CD4-positive, alpha-beta T cell (primary cell): ENCODE measurements at regions not wholly inside any gene's neighbourhood (a gene's known extent, or its start where the extent isn't known, plus 50 kb on each side); places are given as distances from the start of the nearest gene placed in this dataset.

Experiments
- ATAC-seq: fragments of 200-7000 bp; cut with Tn5 transposase; one replicate; pipeline ENCODE4 v1.10.0; 2022; ENCODE audit warnings: mild to moderate bottlenecking; ENCODE audit not compliant: poor library complexity
- CTCF ChIA-PET: fragments of 350-600 bp; sonication (Branson Sonifier 250); formaldehyde crosslinking; loops from one replicate; lab custom pipeline; 2021; ENCODE audit warnings: antibody characterized with exemption, inconsistent platforms; lab: Charles Lee
- POLR2A ChIA-PET: fragments of 350-600 bp; sonication (Branson Sonifier 250); formaldehyde crosslinking; loops from one replicate; lab custom pipeline; 2021; ENCODE audit warnings: antibody characterized with exemption, inconsistent platforms; lab: Charles Lee
- DNase-seq, 14 experiments: peaks; one replicate each; pipeline ENCODE4 v3.0.0-alpha.2; 2013 to 2020; ENCODE audit warnings: mixed read lengths in 2 of 14
- H3K27ac ChIP-seq, 2 donors: one replicate each; pipeline versions ENCODE4 v1.5.1 to v1.7.0; 2013; ENCODE audit warnings: low read length in 2 of 2, low read depth in 1 of 2, mild to moderate bottlenecking in 1 of 2
- H3K27me3 ChIP-seq, 2 experiments: 1 replicate in 1 of 2; 2 replicates in 1 of 2; pipeline versions ENCODE4 v1.6.1 to v1.7.0; 2013; ENCODE audit warnings: low read length in 2 of 2, control low read depth in 1 of 2, mild to moderate bottlenecking in 1 of 2, moderate library complexity in 1 of 2; ENCODE audit not compliant: insufficient read depth in 2 of 2, control insufficient read depth in 1 of 2
- H3K36me3 ChIP-seq: one replicate; pipeline ENCODE4 v1.6.1; 2013; ENCODE audit warnings: low read length, control low read depth; ENCODE audit not compliant: insufficient read depth
- H3K4me1 ChIP-seq: one replicate; pipeline ENCODE4 v1.6.1; 2013; ENCODE audit warnings: low read length, control low read depth; ENCODE audit not compliant: insufficient read depth
- H3K4me3 ChIP-seq: one replicate; pipeline ENCODE4 v1.5.1; 2013; ENCODE audit warnings: mild to moderate bottlenecking, low read length, moderate library complexity
- H3K9me3 ChIP-seq, 2 experiments: 1 replicate in 1 of 2; 2 replicates in 1 of 2; pipeline versions ENCODE4 v1.6.1 to v1.7.0; 2013; ENCODE audit warnings: low read length in 2 of 2, mild to moderate bottlenecking in 2 of 2, control low read depth in 1 of 2, moderate library complexity in 1 of 2; ENCODE audit not compliant: control insufficient read depth in 1 of 2, insufficient read depth in 1 of 2
- H3K27ac Mint-ChIP-seq: one replicate; pipeline ENCODE4 v1.8.0; 2020; ENCODE audit warnings: mixed read lengths
- H3K27me3 Mint-ChIP-seq: one replicate; pipeline ENCODE4 v1.8.0; 2021; ENCODE audit warnings: mixed read lengths
- H3K36me3 Mint-ChIP-seq: one replicate; pipeline ENCODE4 v1.8.0; 2021; ENCODE audit warnings: low read depth, mixed read lengths
- H3K4me1 Mint-ChIP-seq: one replicate; pipeline ENCODE4 v1.8.0; 2021; ENCODE audit warnings: low read depth, mixed read lengths
- H3K4me3 Mint-ChIP-seq: one replicate; pipeline ENCODE4 v1.8.0; 2020; ENCODE audit warnings: mild to moderate bottlenecking, mixed read lengths
- H3K9me3 Mint-ChIP-seq: one replicate; pipeline ENCODE4 v1.8.0; 2020; ENCODE audit warnings: mixed read lengths
- CTCF ChIP-seq: fragments of 200-600 bp; IDR thresholded peaks from one replicate; pipeline ENCODE4 v1.8.0; 2022; ENCODE audit warnings: antibody characterized with exemption, mild to moderate bottlenecking
- intact Hi-C, 2 experiments: fragments of 100-400 bp; cut with DNase I in 1 of 2; cut with micrococcal nuclease in 1 of 2; formaldehyde crosslinking; loops; one replicate each; pipeline versions ENCODE4 v1.15.1 to v1.9.0; 2023 to 2025; cut with DNase I, micrococcal nuclease

- H3K9me3 Mint-ChIP-seq = no peaks in the 10 kb centered on the region
- Histone ChIP-seq H3K36me3 (no peaks in the 10 kb centered on the region), H3K4me1 (no peaks in the 10 kb centered on the region), H3K27me3 (peaks cover 0 to 8% of the 10 kb centered on the region in 2 experiments), H3K27ac (no peak overlapping the region), H3K9me3 (no peaks in the 10 kb centered on the region), H3K4me3 (no peak overlapping the region)
- H3K4me3 Mint-ChIP-seq = no peak overlapping the region
- no peak overlapping the region for H3K27ac Mint-ChIP-seq
- no peak for DNase-seq
- no peak for ATAC-seq
- H3K27me3 Mint-ChIP-seq = peaks cover 36% of the 10 kb centered on the region
- no peaks in the 10 kb centered on the region for H3K4me1 Mint-ChIP-seq
- H3K36me3 Mint-ChIP-seq = no peaks in the 10 kb centered on the region
- ChIA-PET POLR2A (no interaction called here), CTCF (no interaction called here)
- intact Hi-C loops = no loop called here
- TF ChIP-seq CTCF = no peak
Measured at GRCh38 chr5:39605145-39605544, 180.4 kb upstream of the DAB2 start.

DNA sequence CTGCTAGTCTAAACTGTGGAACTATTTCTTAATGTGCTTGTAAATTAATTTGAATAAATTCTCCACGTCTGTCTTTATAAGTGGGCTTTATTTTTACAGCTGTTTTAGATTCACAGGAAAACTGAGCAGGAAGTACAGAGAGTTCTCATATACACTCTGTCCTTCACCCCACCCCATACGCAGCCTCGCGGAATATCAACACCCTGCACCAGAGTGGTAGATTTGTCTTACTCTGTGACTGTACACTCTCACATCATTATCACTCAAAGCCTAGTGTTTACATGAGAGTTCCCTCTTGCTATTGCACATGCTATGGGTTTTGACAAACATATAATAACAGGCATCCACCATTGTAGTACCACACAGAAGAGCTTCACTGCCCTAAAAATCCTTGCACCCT is 179.7 kb upstream of the DAB2 start:
- H3K9me3 ChIP-seq = no peaks in the 10 kb centered on the region
- H3K4me1 ChIP-seq = no peaks in the 10 kb centered on the region
- peaks cover 36% of the 10 kb centered on the region for H3K27me3 Mint-ChIP-seq
- H3K27ac ChIP-seq = no peak overlapping the region
- H3K4me1 Mint-ChIP-seq = no peaks in the 10 kb centered on the region
- H3K36me3 Mint-ChIP-seq = no peaks in the 10 kb centered on the region
- H3K36me3 ChIP-seq = no peaks in the 10 kb centered on the region
- DNase-seq = no peak
- ChIA-PET POLR2A (no interaction called here), CTCF (no interaction called here)
- TF ChIP-seq CTCF = no peak
- H3K27me3 ChIP-seq = peaks cover 0 to 8% of the 10 kb centered on the region in 2 experiments
- no peaks in the 10 kb centered on the region for H3K9me3 Mint-ChIP-seq
- no peak overlapping the region for H3K27ac Mint-ChIP-seq
- intact Hi-C loops = no loop called here
- ATAC-seq = no peak
- no peak overlapping the region for H3K4me3 Mint-ChIP-seq
- H3K4me3 ChIP-seq = no peak overlapping the region

DNA sequence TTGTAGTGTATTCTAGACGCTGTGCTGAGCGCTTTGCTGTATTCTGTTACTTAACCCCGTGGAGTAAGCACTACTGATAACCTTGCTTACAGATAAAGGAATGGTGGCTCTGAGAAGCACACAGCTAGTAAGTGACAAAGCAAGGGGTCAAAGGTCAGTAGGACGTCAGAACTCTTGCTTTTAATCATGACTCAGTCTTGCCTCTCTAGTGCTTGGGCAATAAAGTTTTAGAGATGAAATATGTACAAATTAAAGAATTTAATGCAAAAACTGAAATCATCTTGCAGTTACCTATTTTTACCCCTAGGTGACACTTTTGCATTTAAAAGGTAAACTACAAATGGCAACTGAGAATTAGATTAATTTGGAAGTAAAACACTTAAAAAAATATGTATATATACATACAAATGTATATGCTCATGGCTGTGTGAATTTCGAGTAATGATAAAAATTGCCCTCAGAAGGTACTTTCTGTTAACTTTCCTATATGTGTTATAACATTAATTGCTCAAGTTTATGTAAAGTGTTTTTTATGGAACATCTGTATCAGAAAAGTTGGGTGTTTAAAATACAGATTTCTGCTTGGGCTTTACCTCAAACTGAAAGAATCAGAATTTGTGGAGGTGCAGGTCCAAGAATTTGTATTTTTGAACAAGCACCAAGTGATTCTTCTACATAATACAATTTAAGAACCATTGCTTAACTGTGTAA is 175.1 kb upstream of the DAB2 start:
- Mint-ChIP-seq H3K4me1 (no peaks in the 10 kb centered on the region), H3K36me3 (no peaks in the 10 kb centered on the region), H3K27me3 (peaks cover 46% of the 10 kb centered on the region), H3K27ac (no peak overlapping the region), H3K9me3 (no peaks in the 10 kb centered on the region), H3K4me3 (no peak overlapping the region)
- Histone ChIP-seq H3K27ac (no peak overlapping the region), H3K27me3 (peaks cover 5 to 25% of the 10 kb centered on the region in 2 experiments), H3K9me3 (no peaks in the 10 kb centered on the region), H3K4me3 (no peak overlapping the region), H3K36me3 (no peaks in the 10 kb centered on the region), H3K4me1 (no peaks in the 10 kb centered on the region)
- TF ChIP-seq CTCF = peak; percentile 66
- POLR2A ChIA-PET = no interaction called here
- intact Hi-C loops = loop anchor here in 1 of 2 experiments (5.0 kb wide), 2 partner anchors 1092 to 1137 kb away; no protein-coding TSS in a partner anchor
- ATAC-seq (no peak), DNase-seq (peak in 2 of 14 experiments; percentile 18 to 29)
- CTCF ChIA-PET = no interaction called here
